Neural progenitor cell (in vitro differentiated cells): ENCODE measurements at regions not wholly inside any gene's neighbourhood (a gene's known extent, or its start where the extent isn't known, plus 50 kb on each side); places are given as distances from the start of the nearest gene placed in this dataset.

Source experiments
- DNase-seq: peaks from one replicate; pipeline ENCODE4 v3.0.0-alpha.2; 2016; ENCODE audit warnings: low spot score
- H2AFZ ChIP-seq: fragments of 200-600 bp; sonication (generic); replicated peaks from 2 replicates; pipeline ENCODE4 v1.6.1; 2016; ENCODE audit warnings: antibody characterized with exemption
- H3F3A ChIP-seq: fragments of 200-600 bp; sonication (generic); 2 replicates; pipeline ENCODE4 v1.6.1; 2016; ENCODE audit warnings: antibody characterized with exemption, low read depth
- H3K27ac ChIP-seq: fragments of 200-600 bp; sonication (generic); 2 replicates; pipeline ENCODE4 v1.5.1; 2016; ENCODE audit warnings: mild to moderate bottlenecking
- H3K27me3 ChIP-seq: fragments of 200-600 bp; sonication (generic); 2 replicates; pipeline ENCODE4 v1.6.1; 2016; ENCODE audit warnings: mild to moderate bottlenecking, moderate library complexity
- H3K36me3 ChIP-seq: fragments of 200-600 bp; sonication (generic); 2 replicates; pipeline ENCODE4 v1.5.1; 2016
- H3K4me1 ChIP-seq: fragments of 200-600 bp; sonication (generic); 2 replicates; pipeline ENCODE4 v1.6.1; 2016; ENCODE audit warnings: mixed run types
- H3K4me2 ChIP-seq: fragments of 200-600 bp; sonication (generic); 2 replicates; pipeline ENCODE4 v1.6.1; 2016
- H3K4me3 ChIP-seq: fragments of 200-600 bp; sonication (generic); 2 replicates; pipeline ENCODE4 v1.5.1; 2016
- H3K79me2 ChIP-seq: fragments of 200-600 bp; sonication (generic); 2 replicates; pipeline ENCODE4 v1.6.1; 2016; ENCODE audit warnings: low read depth
- H3K9ac ChIP-seq: fragments of 200-600 bp; sonication (generic); 2 replicates; pipeline ENCODE4 v1.6.1; 2016
- H3K9me3 ChIP-seq: fragments of 200-600 bp; sonication (generic); 2 replicates; pipeline ENCODE4 v1.5.1; 2016; ENCODE audit warnings: low read depth
- H4K20me1 ChIP-seq: fragments of 200-600 bp; sonication (generic); 2 replicates; pipeline ENCODE4 v1.6.1; 2016; ENCODE audit warnings: low read depth
- H3K27ac Mint-ChIP-seq: 3 replicates; pipeline ENCODE4 v1.8.0; 2021; ENCODE audit warnings: mixed read lengths
- H3K27me3 Mint-ChIP-seq: 2 replicates; pipeline ENCODE4 v1.8.0; 2022; ENCODE audit warnings: low read depth, mild to moderate bottlenecking, inconsistent platforms, moderate library complexity, mixed read lengths; ENCODE audit not compliant: insufficient read depth
- H3K36me3 Mint-ChIP-seq: 3 replicates; pipeline ENCODE4 v1.8.0; 2021; ENCODE audit warnings: mixed read lengths
- H3K4me1 Mint-ChIP-seq: 3 replicates; pipeline ENCODE4 v1.8.0; 2021; ENCODE audit warnings: mixed read lengths
- H3K4me3 Mint-ChIP-seq: 3 replicates; pipeline ENCODE4 v1.8.0; 2021; ENCODE audit warnings: mild to moderate bottlenecking, moderate library complexity, mixed read lengths
- H3K9me3 Mint-ChIP-seq: 3 replicates; pipeline ENCODE4 v1.8.0; 2020; ENCODE audit warnings: mixed read lengths
- EZH2 ChIP-seq: fragments of 200-600 bp; sonication (generic); IDR thresholded peaks from 2 replicates; pipeline ENCODE4 v1.6.1; 2017; ENCODE audit warnings: antibody characterized with exemption, mild to moderate bottlenecking, moderate library complexity
- EZH2phosphoT487 ChIP-seq: fragments of 200-600 bp; sonication (generic); IDR thresholded peaks from 2 replicates; pipeline ENCODE4 v1.6.1; 2017; ENCODE audit warnings: antibody characterized with exemption
- TF ChIP-seq, protein P1 (sequence below): fragments of 200-600 bp; sonication (generic); IDR thresholded peaks from 2 replicates; pipeline ENCODE4 v1.5.1; 2017; ENCODE audit warnings: antibody characterized with exemption, mild to moderate bottlenecking

DNA sequence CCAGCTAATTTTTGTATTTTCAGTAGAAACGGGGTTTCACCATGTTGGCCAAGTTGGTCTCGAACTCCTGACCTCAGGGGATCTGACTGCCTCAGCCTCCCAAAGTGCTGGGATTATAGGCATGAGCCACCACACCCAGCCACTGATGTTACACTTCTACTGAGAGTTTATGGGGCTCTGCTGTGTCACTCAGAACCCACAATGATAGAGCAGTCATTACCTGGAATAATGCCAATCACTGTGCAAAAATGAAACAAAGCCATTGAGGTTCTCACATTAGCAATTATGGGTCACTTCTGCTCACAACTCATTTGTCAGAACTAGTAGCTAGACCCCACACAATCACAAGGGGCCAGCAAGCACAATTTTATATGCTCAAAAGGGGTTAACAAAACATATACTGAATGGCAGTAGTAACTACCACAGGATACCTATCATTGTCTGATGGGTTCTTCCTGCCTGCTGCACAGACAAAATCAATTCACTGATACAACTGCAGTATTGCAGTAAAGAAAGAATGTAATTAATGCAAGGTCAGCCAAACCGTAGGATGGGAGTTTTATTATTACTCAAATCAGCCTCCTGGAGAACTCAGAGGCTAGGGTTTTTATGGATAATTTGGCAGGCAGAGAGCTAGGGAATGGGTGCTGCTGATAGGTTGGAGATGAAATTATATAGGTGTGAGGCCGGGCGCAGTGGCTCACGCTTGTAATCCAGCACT, 72.1 kb upstream of the TRIM24 start:
- H3K9me3 ChIP-seq: no peaks in the 10 kb centered on the region
- Mint-ChIP-seq H3K4me3 (no peak overlapping the region), H3K4me1 (no peaks in the 10 kb centered on the region), H3K36me3 (peaks cover 2% of the 10 kb centered on the region), H3K9me3 (peaks cover 12% of the 10 kb centered on the region), H3K27me3 (peaks cover 2% of the 10 kb centered on the region), H3K27ac (no peak overlapping the region)
- no peak for TF ChIP-seq EZH2phosphoT487
- TF ChIP-seq, protein P1, sequence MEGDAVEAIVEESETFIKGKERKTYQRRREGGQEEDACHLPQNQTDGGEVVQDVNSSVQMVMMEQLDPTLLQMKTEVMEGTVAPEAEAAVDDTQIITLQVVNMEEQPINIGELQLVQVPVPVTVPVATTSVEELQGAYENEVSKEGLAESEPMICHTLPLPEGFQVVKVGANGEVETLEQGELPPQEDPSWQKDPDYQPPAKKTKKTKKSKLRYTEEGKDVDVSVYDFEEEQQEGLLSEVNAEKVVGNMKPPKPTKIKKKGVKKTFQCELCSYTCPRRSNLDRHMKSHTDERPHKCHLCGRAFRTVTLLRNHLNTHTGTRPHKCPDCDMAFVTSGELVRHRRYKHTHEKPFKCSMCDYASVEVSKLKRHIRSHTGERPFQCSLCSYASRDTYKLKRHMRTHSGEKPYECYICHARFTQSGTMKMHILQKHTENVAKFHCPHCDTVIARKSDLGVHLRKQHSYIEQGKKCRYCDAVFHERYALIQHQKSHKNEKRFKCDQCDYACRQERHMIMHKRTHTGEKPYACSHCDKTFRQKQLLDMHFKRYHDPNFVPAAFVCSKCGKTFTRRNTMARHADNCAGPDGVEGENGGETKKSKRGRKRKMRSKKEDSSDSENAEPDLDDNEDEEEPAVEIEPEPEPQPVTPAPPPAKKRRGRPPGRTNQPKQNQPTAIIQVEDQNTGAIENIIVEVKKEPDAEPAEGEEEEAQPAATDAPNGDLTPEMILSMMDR: no peak
- TF ChIP-seq EZH2: no peak
- H3F3A ChIP-seq: no peaks in the 10 kb centered on the region
- no peaks in the 10 kb centered on the region for H3K79me2 ChIP-seq
- no peaks in the 10 kb centered on the region for H3K36me3 ChIP-seq
- H3K27ac ChIP-seq: no peak overlapping the region
- no peak for DNase-seq
- no peak overlapping the region for H2AFZ ChIP-seq
- H3K4me2 ChIP-seq: no peak overlapping the region
- H3K9ac ChIP-seq: no peak overlapping the region
- H3K4me3 ChIP-seq: no peak overlapping the region
- no peaks in the 10 kb centered on the region for H3K27me3 ChIP-seq
- H3K4me1 ChIP-seq: no peaks in the 10 kb centered on the region
- H4K20me1 ChIP-seq: no peaks in the 10 kb centered on the region

DNA sequence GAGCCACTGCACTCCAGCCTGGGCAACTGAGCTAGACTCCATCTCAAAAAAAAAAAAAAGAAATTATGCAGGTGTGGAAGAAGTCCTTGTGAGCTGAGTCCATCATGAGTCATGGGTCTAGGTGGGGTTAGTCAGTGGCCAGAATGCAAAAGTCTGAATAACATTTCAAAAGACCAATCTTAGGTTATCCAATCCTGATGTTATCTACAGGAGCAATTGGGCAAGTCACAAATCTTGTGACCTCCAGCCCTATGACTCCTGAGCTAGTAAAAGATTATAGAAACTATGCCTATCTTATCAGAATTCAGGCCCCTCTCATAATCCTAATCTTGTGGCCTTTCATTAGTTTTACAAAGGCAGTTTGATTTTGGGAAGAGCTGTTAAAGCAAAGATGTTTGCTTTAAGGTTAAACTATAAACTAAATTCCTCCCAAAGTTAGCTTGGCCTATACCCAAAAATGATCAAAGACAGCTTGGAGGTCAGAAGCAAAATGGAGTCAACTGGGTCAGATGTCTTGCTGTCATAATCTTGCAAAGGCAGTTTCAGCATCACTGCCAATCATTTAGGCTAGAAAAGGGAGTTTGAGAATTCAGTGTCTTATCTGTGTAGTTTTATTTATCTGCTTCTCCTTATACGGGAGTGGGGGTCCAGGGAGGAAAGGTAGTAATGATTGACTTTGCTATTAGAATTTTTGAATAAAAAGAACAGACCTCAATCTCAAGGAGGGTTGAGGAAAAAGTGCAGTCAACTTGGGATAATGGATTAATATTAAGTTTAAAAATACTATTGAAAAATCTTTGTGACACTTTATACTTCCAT, 71.2 kb upstream of the TRIM24 start:
- Histone ChIP-seq H2AFZ (no peak overlapping the region), H4K20me1 (no peaks in the 10 kb centered on the region), H3K79me2 (no peaks in the 10 kb centered on the region), H3K36me3 (no peaks in the 10 kb centered on the region), H3K9me3 (no peaks in the 10 kb centered on the region), H3K4me3 (no peak overlapping the region), H3K9ac (no peak overlapping the region), H3K4me1 (no peaks in the 10 kb centered on the region), H3K27me3 (no peaks in the 10 kb centered on the region), H3K27ac (no peak overlapping the region), H3K4me2 (no peak overlapping the region), H3F3A (no peaks in the 10 kb centered on the region)
- Mint-ChIP-seq H3K36me3 (peaks cover 2% of the 10 kb centered on the region), H3K4me3 (no peak overlapping the region), H3K9me3 (peaks cover 14% of the 10 kb centered on the region), H3K4me1 (no peaks in the 10 kb centered on the region), H3K27ac (no peak overlapping the region), H3K27me3 (peaks cover 4% of the 10 kb centered on the region)
- no peak for TF ChIP-seq EZH2phosphoT487
- TF ChIP-seq, protein P1: no peak
- TF ChIP-seq EZH2: no peak
- DNase-seq: no peak

DNA sequence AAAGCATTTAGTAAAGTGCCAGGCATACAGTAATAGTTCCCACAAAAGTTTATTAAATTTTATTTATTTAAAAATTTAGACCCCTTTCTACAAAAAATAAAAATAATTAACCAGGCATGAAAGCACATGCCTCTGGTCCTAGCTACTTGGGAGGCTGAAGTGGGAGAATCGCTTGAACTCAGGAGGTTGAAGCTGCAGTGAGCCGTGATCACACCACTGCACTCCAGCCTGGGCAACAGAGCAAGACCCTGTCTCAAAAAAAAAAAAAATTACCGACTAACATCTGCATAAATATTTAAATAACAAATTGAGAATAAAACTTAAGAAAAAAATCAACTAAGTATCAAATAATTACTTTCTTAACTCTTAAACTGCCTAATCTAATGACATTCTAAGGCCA, 64.3 kb upstream of the TRIM24 start:
- Histone ChIP-seq H3K9me3 (no peaks in the 10 kb centered on the region), H3K27ac (no peak overlapping the region), H3K27me3 (no peaks in the 10 kb centered on the region), H3F3A (peaks cover 11% of the 10 kb centered on the region), H3K9ac (no peak overlapping the region), H3K4me3 (no peak overlapping the region), H3K4me2 (peak overlapping the region; percentile 32), H3K4me1 (peaks cover 15% of the 10 kb centered on the region), H3K79me2 (no peaks in the 10 kb centered on the region), H4K20me1 (no peaks in the 10 kb centered on the region), H3K36me3 (no peaks in the 10 kb centered on the region), H2AFZ (no peak overlapping the region)
- peaks cover 3% of the 10 kb centered on the region for H3K36me3 Mint-ChIP-seq
- DNase-seq: no peak
- peak overlapping the region; percentile 91 for H3K27ac Mint-ChIP-seq
- peaks cover 26% of the 10 kb centered on the region for H3K4me1 Mint-ChIP-seq
- peaks cover 10% of the 10 kb centered on the region for H3K27me3 Mint-ChIP-seq
- no peak overlapping the region for H3K4me3 Mint-ChIP-seq
- TF ChIP-seq EZH2phosphoT487 (no peak), EZH2 (no peak)
- TF ChIP-seq, protein P1: no peak
- H3K9me3 Mint-ChIP-seq: peaks cover 13% of the 10 kb centered on the region
